Stimulated activated CD8-positive, alpha-beta memory T cell treated with anti-CD3 and anti-CD28 coated beads, Interleukin-4, amount 100 ng/mL, for 48 hours (primary cell): ENCODE measurements at regions not wholly inside any gene's neighbourhood (a gene's known extent, or its start where the extent isn't known, plus 50 kb on each side); places are given as distances from the start of the nearest gene placed in this dataset.

Experiments
- DNase-seq: peaks from one replicate; pipeline ENCODE4 v3.0.0-alpha.2; 2020

GRCh38 chr10:33807531-33808359 lies 473.3 kb upstream of the NRP1 start:
- no peak for DNase-seq

- DNase-seq: no peak
Measured at GRCh38 chr10:33805831-33806230, 471.4 kb upstream of the NRP1 start.

- no peak for DNase-seq
Measured at GRCh38 chr10:33804584-33804983, 470.1 kb upstream of the NRP1 start.

- DNase-seq: no peak
Measured at GRCh38 chr10:33803248-33803647, 468.8 kb upstream of the NRP1 start.

GRCh38 chr10:33802566-33802965 lies 468.1 kb upstream of the NRP1 start:
- DNase-seq: no peak

- DNase-seq: no peak
Measured at GRCh38 chr10:33801705-33802104, 467.2 kb upstream of the NRP1 start.

GRCh38 chr10:33800986-33801385 lies 466.5 kb upstream of the NRP1 start:
- DNase-seq: no peak

- no peak for DNase-seq
Measured at GRCh38 chr10:33800545-33800944, 466.1 kb upstream of the NRP1 start.

- DNase-seq: no peak
Measured at GRCh38 chr10:33799944-33800323, 465.5 kb upstream of the NRP1 start.

- no peak for DNase-seq
Measured at GRCh38 chr10:33799281-33799943, 464.9 kb upstream of the NRP1 start.

- no peak for DNase-seq
Measured at GRCh38 chr10:33798754-33799153, 464.3 kb upstream of the NRP1 start.

GRCh38 chr10:33796680-33797079 lies 462.2 kb upstream of the NRP1 start:
- DNase-seq: no peak

GRCh38 chr10:33795529-33795928 lies 461.1 kb upstream of the NRP1 start:
- no peak for DNase-seq

- no peak for DNase-seq
Measured at GRCh38 chr10:33794460-33794859, 460.0 kb upstream of the NRP1 start.

- no peak for DNase-seq
Measured at GRCh38 chr10:33793793-33794192, 459.3 kb upstream of the NRP1 start.

- DNase-seq: no peak
Measured at GRCh38 chr10:33791272-33791660, 456.8 kb upstream of the NRP1 start.

- no peak for DNase-seq
Measured at GRCh38 chr10:33790521-33791271, 456.2 kb upstream of the NRP1 start.

- DNase-seq: no peak
Measured at GRCh38 chr10:33783557-33783956, 449.1 kb upstream of the NRP1 start.

GRCh38 chr10:33783078-33783477 lies 448.6 kb upstream of the NRP1 start:
- no peak for DNase-seq

- DNase-seq: no peak
Measured at GRCh38 chr10:33781606-33782395, 447.3 kb upstream of the NRP1 start.

GRCh38 chr10:33780961-33781360 lies 446.5 kb upstream of the NRP1 start:
- no peak for DNase-seq

GRCh38 chr10:33777223-33777622 lies 442.8 kb upstream of the NRP1 start:
- no peak for DNase-seq
